Muscle layer of duodenum (tissue), 2 donors: ENCODE measurements at regions not wholly inside any gene's neighbourhood (a gene's known extent, or its start where the extent isn't known, plus 50 kb on each side); places are given as distances from the start of the nearest gene placed in this dataset.

Source experiments
- H3K27ac ChIP-seq: one replicate; pipeline ENCODE4 v1.7.0; 2013; ENCODE audit warnings: mild to moderate bottlenecking, low read length
- H3K27me3 ChIP-seq: one replicate; pipeline ENCODE4 v1.7.0; 2013; ENCODE audit warnings: low read depth, mild to moderate bottlenecking, control low read depth, low read length
- H3K36me3 ChIP-seq, 2 donors: one replicate each; pipeline ENCODE4 v1.7.0; 2013; ENCODE audit warnings: low read length in 2 of 2, control low read depth in 1 of 2, mild to moderate bottlenecking in 1 of 2; ENCODE audit not compliant: insufficient read depth in 2 of 2, control insufficient read depth in 1 of 2
- H3K4me1 ChIP-seq, 2 donors: one replicate each; pipeline ENCODE4 v1.7.0; 2013; ENCODE audit warnings: low read length in 2 of 2, mild to moderate bottlenecking in 2 of 2, control low read depth in 1 of 2, moderate library complexity in 1 of 2; ENCODE audit not compliant: insufficient read depth in 2 of 2, control insufficient read depth in 1 of 2
- H3K4me3 ChIP-seq, 2 donors: one replicate each; pipeline ENCODE4 v1.7.0; 2013; ENCODE audit warnings: low read length in 2 of 2, low read depth in 1 of 2, mild to moderate bottlenecking in 1 of 2
- H3K9me3 ChIP-seq, 2 donors: one replicate each; pipeline ENCODE4 v1.7.0; 2013; ENCODE audit warnings: low read length in 2 of 2, control low read depth in 1 of 2, mild to moderate bottlenecking in 1 of 2; ENCODE audit not compliant: control insufficient read depth in 1 of 2
- donor health status: healthy.

- H3K27ac ChIP-seq = no peak overlapping the region
- H3K4me3 ChIP-seq = no peak overlapping the region
- no peaks in the 10 kb centered on the region for H3K36me3 ChIP-seq
- H3K9me3 ChIP-seq = no peaks in the 10 kb centered on the region
- H3K4me1 ChIP-seq = no peaks in the 10 kb centered on the region
- no peaks in the 10 kb centered on the region for H3K27me3 ChIP-seq
These were observed 167.6 kb downstream of the SOX3 start for GRCh38 chrX:140337263-140337662.

GRCh38 chrX:140318296-140318695 lies 186.6 kb downstream of the SOX3 start:
- Histone ChIP-seq H3K27ac (no peak overlapping the region), H3K27me3 (no peaks in the 10 kb centered on the region), H3K36me3 (no peaks in the 10 kb centered on the region), H3K4me1 (no peaks in the 10 kb centered on the region), H3K9me3 (no peaks in the 10 kb centered on the region), H3K4me3 (no peak overlapping the region)

- Histone ChIP-seq H3K9me3 (peaks cover 0 to 2% of the 10 kb centered on the region in 2 donors), H3K4me1 (no peaks in the 10 kb centered on the region), H3K27ac (no peak overlapping the region)
These were observed 187.4 kb downstream of the SOX3 start for GRCh38 chrX:140317462-140317861.

GRCh38 chrX:140298960-140299825 lies 205.7 kb downstream of the SOX3 start:
- H3K27me3 ChIP-seq = no peaks in the 10 kb centered on the region

More at GRCh38 chrX:140317462-140317861, 187.4 kb downstream of the SOX3 start:
- H3K27me3 ChIP-seq = no peaks in the 10 kb centered on the region
- H3K36me3 ChIP-seq = no peaks in the 10 kb centered on the region
- H3K4me3 ChIP-seq = no peak overlapping the region

GRCh38 chrX:140297273-140297672 lies 207.6 kb downstream of the SOX3 start:
- H3K36me3 ChIP-seq = no peaks in the 10 kb centered on the region
- H3K9me3 ChIP-seq = no peaks in the 10 kb centered on the region
- H3K4me1 ChIP-seq = no peaks in the 10 kb centered on the region
- no peak overlapping the region for H3K4me3 ChIP-seq
- H3K27ac ChIP-seq = no peak overlapping the region
- no peaks in the 10 kb centered on the region for H3K27me3 ChIP-seq

More at GRCh38 chrX:140298960-140299825, 205.7 kb downstream of the SOX3 start:
- Histone ChIP-seq H3K4me3 (no peak overlapping the region), H3K27ac (no peak overlapping the region), H3K36me3 (no peaks in the 10 kb centered on the region), H3K9me3 (peaks cover 0 to under 1% of the 10 kb centered on the region in 2 donors), H3K4me1 (no peaks in the 10 kb centered on the region)

- Histone ChIP-seq H3K27ac (no peak overlapping the region), H3K4me3 (no peak overlapping the region), H3K27me3 (no peaks in the 10 kb centered on the region), H3K4me1 (no peaks in the 10 kb centered on the region), H3K36me3 (no peaks in the 10 kb centered on the region), H3K9me3 (no peaks in the 10 kb centered on the region)
These were observed 211.9 kb downstream of the SOX3 start for GRCh38 chrX:140292961-140293360.

- no peaks in the 10 kb centered on the region for H3K4me1 ChIP-seq
- no peaks in the 10 kb centered on the region for H3K9me3 ChIP-seq
- no peaks in the 10 kb centered on the region for H3K27me3 ChIP-seq
- H3K4me3 ChIP-seq = no peak overlapping the region
- H3K27ac ChIP-seq = no peak overlapping the region
- no peaks in the 10 kb centered on the region for H3K36me3 ChIP-seq
These were observed 212.7 kb downstream of the SOX3 start for GRCh38 chrX:140292188-140292587.

- Histone ChIP-seq H3K4me3 (no peak overlapping the region), H3K36me3 (no peaks in the 10 kb centered on the region), H3K4me1 (no peaks in the 10 kb centered on the region), H3K27me3 (no peaks in the 10 kb centered on the region), H3K27ac (no peak overlapping the region), H3K9me3 (peaks cover 0 to 4% of the 10 kb centered on the region in 2 donors)
These were observed 229.9 kb downstream of the SOX3 start for GRCh38 chrX:140274811-140275525.

GRCh38 chrX:140273921-140274320 lies 230.9 kb downstream of the SOX3 start:
- no peak overlapping the region for H3K4me3 ChIP-seq
- no peaks in the 10 kb centered on the region for H3K27me3 ChIP-seq
- H3K4me1 ChIP-seq = no peaks in the 10 kb centered on the region

GRCh38 chrX:140250391-140250790 lies 254.5 kb downstream of the SOX3 start:
- Histone ChIP-seq H3K27ac (no peak overlapping the region), H3K36me3 (no peaks in the 10 kb centered on the region), H3K4me3 (no peak overlapping the region), H3K9me3 (no peaks in the 10 kb centered on the region), H3K4me1 (no peaks in the 10 kb centered on the region), H3K27me3 (no peaks in the 10 kb centered on the region)

More at GRCh38 chrX:140273921-140274320, 230.9 kb downstream of the SOX3 start:
- peaks cover 0 to 4% of the 10 kb centered on the region in 2 donors for H3K9me3 ChIP-seq
- H3K36me3 ChIP-seq = no peaks in the 10 kb centered on the region
- no peak overlapping the region for H3K27ac ChIP-seq

GRCh38 chrX:140249088-140249487 lies 255.8 kb downstream of the SOX3 start:
- Histone ChIP-seq H3K27ac (no peak overlapping the region), H3K4me1 (no peaks in the 10 kb centered on the region), H3K27me3 (no peaks in the 10 kb centered on the region), H3K9me3 (no peaks in the 10 kb centered on the region), H3K4me3 (no peak overlapping the region), H3K36me3 (no peaks in the 10 kb centered on the region)
